Chondrocyte (in vitro differentiated cells): ENCODE measurements at regions not wholly inside any gene's neighbourhood (a gene's known extent, or its start where the extent isn't known, plus 50 kb on each side); places are given as distances from the start of the nearest gene placed in this dataset.

Experiments used
- DNase-seq: peaks from one replicate; pipeline ENCODE4 v3.0.0; 2021; ENCODE audit warnings: mixed read lengths, low spot score
- H3K27ac Mint-ChIP-seq: one replicate; pipeline ENCODE4 v1.8.0; 2021; ENCODE audit warnings: mild to moderate bottlenecking, moderate library complexity, mixed read lengths; ENCODE audit not compliant: unreplicated experiment
- H3K27me3 Mint-ChIP-seq: 2 replicates; pipeline ENCODE4 v1.8.0; 2021; ENCODE audit warnings: low read depth, mixed read lengths
- H3K36me3 Mint-ChIP-seq: 2 replicates; pipeline ENCODE4 v1.8.0; 2021; ENCODE audit warnings: low read depth, mixed read lengths
- H3K4me1 Mint-ChIP-seq: 2 replicates; pipeline ENCODE4 v1.8.0; 2021; ENCODE audit warnings: low read depth, mild to moderate bottlenecking, mixed read lengths
- H3K4me3 Mint-ChIP-seq: one replicate; pipeline ENCODE4 v1.8.0; 2021; ENCODE audit warnings: mild to moderate bottlenecking, moderate library complexity, mixed read lengths; ENCODE audit not compliant: unreplicated experiment
- H3K9me3 Mint-ChIP-seq: 2 replicates; pipeline ENCODE4 v1.8.0; 2021; ENCODE audit warnings: low read depth, mixed read lengths
- TF ChIP-seq, protein P1 (sequence below): fragments of 200-600 bp; sonication (generic); IDR thresholded peaks from 2 replicates; pipeline ENCODE4 v1.5.0; 2021; ENCODE audit warnings: antibody characterized with exemption, mild to moderate bottlenecking, moderate library complexity

GRCh38 chr18:26656944-26657536, 108.7 kb upstream of the KCTD1 start:
- TF ChIP-seq, protein P1, sequence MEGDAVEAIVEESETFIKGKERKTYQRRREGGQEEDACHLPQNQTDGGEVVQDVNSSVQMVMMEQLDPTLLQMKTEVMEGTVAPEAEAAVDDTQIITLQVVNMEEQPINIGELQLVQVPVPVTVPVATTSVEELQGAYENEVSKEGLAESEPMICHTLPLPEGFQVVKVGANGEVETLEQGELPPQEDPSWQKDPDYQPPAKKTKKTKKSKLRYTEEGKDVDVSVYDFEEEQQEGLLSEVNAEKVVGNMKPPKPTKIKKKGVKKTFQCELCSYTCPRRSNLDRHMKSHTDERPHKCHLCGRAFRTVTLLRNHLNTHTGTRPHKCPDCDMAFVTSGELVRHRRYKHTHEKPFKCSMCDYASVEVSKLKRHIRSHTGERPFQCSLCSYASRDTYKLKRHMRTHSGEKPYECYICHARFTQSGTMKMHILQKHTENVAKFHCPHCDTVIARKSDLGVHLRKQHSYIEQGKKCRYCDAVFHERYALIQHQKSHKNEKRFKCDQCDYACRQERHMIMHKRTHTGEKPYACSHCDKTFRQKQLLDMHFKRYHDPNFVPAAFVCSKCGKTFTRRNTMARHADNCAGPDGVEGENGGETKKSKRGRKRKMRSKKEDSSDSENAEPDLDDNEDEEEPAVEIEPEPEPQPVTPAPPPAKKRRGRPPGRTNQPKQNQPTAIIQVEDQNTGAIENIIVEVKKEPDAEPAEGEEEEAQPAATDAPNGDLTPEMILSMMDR: peak; percentile 66
- Mint-ChIP-seq H3K36me3 (no peaks in the 10 kb centered on the region), H3K9me3 (no peaks in the 10 kb centered on the region), H3K27ac (peak overlapping the region; percentile 28), H3K27me3 (peaks cover 30% of the 10 kb centered on the region), H3K4me1 (peaks cover 24% of the 10 kb centered on the region), H3K4me3 (peak overlapping the region; percentile 81)
- no peak for DNase-seq

- H3K36me3 Mint-ChIP-seq: no peaks in the 10 kb centered on the region
- H3K4me1 Mint-ChIP-seq: peaks cover 24% of the 10 kb centered on the region
- H3K27me3 Mint-ChIP-seq: peaks cover 27% of the 10 kb centered on the region
- peak overlapping the region; percentile 68 for H3K4me3 Mint-ChIP-seq
- H3K9me3 Mint-ChIP-seq: no peaks in the 10 kb centered on the region
- H3K27ac Mint-ChIP-seq: no peak overlapping the region
- no peak for DNase-seq
- TF ChIP-seq, protein P1: no peak
Observed at GRCh38 chr18:26656431-26656943, 108.1 kb upstream of the KCTD1 start.

DNA sequence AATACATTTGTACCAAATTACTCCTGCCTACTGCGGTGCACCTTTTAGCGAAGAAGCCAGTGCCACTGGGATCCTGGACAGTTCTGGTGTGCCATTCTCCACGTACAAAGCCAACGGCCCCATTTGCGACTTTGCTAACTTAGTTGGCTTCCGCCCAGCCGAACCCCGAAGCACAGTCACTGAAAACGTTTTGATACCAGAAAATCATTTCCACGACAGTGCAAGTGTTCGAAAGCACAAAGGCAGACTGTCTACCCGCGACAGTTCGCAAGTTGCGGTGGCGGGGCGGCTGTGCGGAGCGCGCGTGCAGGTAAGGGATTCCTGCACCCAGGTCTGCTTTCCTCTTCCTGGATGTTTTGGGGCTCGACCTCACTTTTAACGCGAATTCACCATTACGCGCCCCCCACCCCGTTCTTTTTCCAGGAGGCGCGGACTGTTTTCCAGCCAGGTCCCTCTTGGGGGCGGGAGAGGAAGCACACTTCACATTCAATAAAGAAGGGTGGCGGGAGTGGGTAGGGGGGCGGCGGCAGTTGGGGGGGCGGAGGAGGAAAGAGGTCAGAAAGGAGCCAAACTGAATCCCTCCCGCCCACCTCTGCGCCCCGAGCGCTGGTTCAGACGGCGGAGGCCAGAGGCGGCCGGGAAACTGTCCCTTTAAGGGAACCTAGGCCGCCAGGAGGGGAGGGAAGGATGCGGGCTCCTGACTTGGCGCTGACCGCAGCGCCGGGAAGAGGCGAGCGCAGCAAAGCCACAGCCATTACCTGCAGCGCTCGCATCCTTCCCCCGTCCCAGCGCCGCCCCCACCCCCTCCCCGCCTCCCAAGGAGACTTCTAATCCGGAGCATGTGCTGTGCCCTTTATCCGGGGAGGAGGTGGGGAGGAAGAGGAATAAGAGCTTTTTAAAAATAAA, 107.4 kb upstream of the KCTD1 start:
- H3K36me3 Mint-ChIP-seq: no peaks in the 10 kb centered on the region
- no peak for DNase-seq
- H3K27me3 Mint-ChIP-seq: peaks cover 29% of the 10 kb centered on the region
- H3K4me1 Mint-ChIP-seq: peaks cover 24% of the 10 kb centered on the region
- H3K27ac Mint-ChIP-seq: no peak overlapping the region
- peak overlapping the region; percentile 68 for H3K4me3 Mint-ChIP-seq
- TF ChIP-seq, protein P1: peak; percentile 64
- no peaks in the 10 kb centered on the region for H3K9me3 Mint-ChIP-seq

DNA sequence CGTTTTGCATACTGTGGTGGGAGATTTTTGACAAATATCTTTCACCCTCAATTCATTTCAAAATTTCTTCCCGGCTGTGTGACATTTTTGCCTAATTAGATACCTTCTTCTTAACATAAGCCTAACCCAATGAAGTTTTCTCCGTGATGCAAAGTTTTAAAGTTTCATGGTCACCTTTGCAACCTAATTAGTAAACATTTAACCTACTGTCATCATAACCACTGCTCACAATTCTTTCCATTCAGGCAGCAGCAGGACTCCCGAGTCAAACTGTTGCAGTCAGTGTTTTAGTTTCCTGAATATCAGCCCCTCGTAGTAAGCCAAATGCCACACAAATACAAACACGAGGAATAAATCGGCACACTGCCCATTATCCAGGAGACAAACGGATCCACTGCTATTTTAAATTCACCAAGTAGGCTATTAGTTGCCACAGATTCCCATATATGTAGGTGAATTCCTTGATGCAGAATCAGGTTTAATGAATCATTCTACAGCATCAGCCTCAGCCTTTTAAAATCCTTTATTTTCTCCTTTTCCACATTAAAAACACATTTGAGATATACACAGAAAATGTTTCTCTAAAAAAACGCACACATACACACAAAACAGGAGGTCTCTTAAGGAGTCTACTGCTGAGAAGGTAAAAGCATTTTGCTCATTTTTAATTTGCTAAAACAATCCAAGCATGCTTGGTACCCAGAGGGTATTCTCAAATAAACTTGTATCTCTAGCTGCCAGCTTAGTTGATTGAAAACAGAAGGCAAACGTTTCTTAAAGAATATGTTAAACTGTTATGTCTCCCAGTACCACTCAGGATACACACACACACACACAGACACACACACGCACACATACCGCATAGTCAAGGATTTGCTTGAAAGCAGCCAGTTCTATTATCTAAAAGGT, 106.5 kb upstream of the KCTD1 start:
- Mint-ChIP-seq H3K4me3 (peak overlapping the region; percentile 68), H3K9me3 (no peaks in the 10 kb centered on the region), H3K4me1 (peaks cover 24% of the 10 kb centered on the region), H3K36me3 (no peaks in the 10 kb centered on the region), H3K27me3 (peaks cover 31% of the 10 kb centered on the region), H3K27ac (no peak overlapping the region)
- TF ChIP-seq, protein P1: no peak
- DNase-seq: no peak
